Iris pigment epithelial cell (primary cell): ENCODE measurements at regions not wholly inside any gene's neighbourhood (a gene's known extent, or its start where the extent isn't known, plus 50 kb on each side); places are given as distances from the start of the nearest gene placed in this dataset.
"Not testable (repeated sequence)": the region's sequence is repeated elsewhere in the genome, so short reads cannot be mapped to it uniquely, and the experiment has no call there.

Experiments
- DNase-seq: peaks from one replicate; pipeline ENCODE4 v3.0.0-alpha.2; 2011; ENCODE audit warnings: low read depth

DNA sequence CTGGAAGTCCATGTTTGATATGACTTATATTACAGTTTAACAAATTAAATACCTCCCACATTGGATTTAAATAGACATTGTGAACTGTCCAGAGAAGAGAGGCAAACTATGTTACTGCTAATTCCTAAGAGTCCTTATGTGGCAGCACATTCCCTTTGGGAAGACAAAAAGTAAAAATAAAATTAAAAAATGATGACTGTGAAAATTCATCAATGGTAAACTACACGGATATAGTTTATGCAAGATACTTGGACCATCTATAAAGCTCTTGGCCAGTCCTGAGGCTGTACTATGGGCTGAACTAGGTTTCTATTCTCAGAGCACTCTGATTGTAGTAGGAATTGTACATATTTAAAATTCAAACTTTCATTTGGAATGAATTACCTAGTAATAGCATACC, 206.4 kb downstream of the LRRK2 start:
- no peak for DNase-seq

DNA sequence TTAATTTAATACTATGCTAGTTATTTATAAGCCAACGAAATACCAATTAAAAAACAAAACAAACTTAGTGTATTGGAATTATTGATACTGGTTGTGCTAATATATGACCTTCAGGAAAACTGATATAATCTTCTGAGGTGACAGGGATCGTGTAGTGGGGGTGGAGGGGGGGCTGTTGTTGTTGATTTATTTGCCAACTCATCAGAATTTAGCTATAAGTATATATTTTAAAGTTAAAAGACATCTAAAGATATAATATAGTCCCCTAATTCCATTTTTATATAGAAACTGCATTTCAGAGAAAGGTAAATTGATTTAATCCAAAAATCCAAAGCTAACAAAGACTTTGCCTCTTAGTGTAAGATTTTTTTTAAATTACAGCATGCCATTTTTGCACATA, 210.5 kb downstream of the LRRK2 start:
- no peak for DNase-seq

DNA sequence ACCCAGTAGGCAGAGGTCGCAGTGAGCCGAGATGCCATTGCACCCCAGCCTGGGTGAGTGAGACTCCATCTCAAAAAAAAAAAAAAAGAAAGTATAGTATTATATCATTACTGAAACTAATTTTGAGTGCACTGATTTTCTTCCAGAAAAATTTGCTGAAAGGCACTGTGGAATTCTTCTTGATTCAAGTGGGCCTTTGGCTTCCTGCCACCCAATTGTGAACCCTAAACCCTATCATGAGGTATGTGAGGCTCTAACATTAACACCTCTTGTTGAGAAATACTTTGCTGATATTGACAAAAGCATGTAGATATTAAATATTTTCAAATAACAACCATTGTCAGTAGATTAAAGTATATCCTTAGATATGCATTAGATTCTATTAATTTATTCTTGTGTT, 211.2 kb downstream of the LRRK2 start:
- no peak for DNase-seq

DNA sequence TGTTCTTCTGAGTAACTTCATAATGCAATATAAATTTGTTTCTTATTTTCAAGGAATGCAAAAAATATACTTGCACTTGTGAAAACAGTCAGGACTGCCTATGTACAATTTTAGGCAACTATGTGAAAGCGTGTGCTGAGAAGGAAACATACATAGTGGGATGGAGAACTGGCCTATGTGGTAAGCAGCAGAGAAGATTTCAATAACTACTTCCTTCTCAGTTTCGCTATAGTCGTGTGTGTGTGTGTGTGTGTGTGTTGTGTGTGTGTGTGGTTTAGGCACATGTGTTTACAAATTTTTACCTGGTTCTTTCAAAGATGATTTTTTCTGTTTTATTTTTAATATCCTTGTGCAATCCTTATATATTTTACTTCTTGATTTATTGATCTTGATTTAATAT, 211.8 kb downstream of the LRRK2 start:
- DNase-seq = no peak

DNA sequence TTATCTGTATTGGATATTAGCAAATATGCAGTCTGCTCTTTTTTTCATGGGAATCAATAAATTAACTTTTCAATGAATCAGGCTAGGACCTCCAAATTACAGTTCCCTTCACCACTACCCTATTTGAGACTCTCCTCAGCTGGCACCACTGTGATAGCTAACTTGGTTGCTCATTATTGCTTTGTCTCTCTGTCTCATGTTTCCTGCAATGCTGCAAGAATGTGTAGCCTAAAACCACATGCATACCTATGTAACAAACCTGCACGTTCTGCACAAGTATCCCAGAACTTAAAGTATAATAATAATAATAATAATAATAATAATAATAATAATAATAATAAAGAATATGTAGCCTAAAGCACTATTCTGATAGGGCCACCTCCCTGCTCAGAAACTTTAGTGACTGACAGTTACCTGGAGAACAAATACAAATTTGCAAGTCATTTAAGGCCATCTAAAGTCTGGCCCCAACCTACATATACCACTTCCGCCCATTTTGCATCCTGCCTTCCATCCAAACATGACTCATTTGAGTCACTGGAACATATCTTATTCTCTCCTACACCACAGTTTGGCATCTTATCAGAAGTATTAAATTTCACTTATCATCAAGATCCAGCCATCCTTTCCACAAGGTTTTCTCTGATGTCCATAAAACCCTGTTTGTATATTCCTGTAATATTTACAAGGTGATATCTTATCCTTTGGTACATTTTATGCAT, 215.1 kb downstream of the LRRK2 start:
- peak; percentile 0 for DNase-seq

DNA sequence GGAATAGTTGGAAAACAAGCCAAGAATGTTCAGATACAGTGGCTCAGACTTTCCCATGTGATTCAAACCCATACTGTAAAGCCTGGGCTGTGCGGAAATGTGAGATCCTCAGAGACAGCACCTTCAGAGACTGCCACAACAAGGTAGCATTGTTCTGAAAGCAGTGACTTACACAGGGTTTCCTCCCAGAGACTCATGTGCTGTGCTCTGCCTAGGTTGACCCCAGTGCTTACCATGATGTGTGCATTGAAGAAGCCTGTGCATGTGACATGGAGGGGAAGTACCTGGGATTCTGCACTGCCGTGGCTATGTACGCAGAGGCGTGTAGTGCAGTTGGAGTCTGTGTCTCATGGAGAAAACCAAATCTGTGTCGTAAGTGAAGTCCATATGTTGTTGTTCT, 219.4 kb downstream of the LRRK2 start:
- DNase-seq = no peak

DNA sequence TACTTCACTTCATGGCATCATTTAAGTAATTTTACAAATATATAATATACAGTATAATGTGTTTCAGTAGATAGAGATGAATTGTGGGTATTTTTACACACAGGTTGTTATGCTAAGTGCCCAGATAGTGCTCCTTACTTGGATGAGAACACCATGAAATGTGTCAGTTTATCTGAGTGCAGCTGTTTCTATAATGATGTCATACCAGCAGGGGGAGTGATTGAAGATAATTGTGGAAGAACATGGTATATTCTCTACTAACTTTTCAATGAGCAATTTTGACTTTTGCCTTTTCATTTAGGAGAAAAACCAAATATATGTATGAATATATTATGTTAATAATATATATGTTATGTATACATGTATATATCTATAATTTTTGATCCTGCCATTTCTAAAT, 221.6 kb downstream of the LRRK2 start:
- DNase-seq = peak; percentile 7

DNA sequence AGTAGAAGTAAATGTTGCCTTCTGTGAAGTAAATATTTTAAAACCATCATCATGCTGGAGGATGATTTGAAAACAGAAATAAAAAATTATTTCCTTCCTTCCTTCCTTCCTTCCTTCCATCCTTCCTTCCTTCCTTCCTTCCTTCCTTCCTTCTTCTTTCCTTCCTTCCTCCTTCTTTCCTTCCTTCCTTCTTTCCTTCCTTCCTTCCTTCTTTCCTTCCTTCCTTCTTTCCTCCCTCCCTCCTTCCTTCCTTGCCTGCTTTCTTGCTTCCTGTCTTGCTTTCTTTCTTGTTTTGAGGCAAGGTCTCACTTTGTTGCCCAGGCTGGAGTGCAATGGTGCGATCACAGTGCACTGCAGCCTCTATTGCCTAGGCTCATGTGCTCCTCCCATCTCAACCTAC, 223.7 kb downstream of the LRRK2 start:
- not testable (repeated sequence) for DNase-seq

DNA sequence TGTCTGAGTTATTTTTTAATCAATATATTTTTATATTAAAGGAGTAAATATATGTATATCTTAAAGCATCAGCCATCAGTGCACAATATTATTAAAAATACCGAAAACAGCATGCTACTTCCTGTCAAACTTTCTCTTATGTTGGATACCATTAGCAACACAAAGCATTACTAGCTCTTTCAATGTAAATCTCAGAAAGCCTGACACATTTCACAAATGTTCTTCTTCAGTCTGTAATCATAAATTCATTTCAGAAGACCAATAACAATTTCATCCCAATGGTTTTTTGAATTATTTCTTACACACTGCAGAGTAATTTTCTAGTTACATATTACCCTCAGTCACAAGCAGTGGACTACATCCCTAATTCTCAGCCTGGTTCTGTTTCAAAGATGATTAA, 226.9 kb downstream of the LRRK2 start:
- no peak for DNase-seq

DNA sequence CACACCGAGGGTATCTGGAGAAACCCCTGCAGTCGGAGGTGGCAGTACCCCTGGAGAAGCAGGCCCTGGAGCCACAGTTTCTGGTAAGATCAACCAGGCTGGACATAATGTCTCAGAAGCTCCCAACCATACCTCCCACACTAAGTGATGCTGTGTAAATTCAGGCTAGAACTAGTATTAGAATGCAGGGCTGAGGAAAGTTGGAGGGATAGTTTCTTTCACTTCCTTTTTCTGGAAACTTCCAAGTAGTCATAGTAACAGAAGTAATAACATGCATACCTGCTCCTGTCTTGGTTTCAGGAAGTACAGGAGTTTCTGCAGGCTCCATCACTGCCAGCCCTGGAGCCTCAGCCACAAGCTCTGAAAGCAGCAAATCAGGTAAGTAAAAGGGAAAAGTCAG, 228.1 kb upstream of the CNTN1 start:
- DNase-seq = no peak

DNA sequence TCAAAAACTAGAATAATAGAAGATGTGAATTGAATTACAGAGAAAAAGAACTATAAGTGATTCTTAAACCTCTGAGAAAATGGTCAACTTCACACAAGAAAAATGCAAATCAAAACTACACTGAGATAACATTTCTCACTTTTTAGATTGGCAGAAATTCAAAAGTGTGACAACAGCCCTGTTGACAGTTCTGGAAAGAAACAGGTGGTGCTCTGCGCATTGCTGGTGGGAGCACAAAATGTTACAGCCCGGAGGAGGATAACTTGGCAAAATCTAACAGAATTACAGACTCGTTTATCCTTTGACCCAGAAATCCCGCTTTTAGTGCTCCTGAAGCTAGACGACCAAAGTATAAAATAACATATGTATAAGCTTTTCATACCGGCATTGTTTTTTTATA, 222.5 kb upstream of the CNTN1 start:
- no peak for DNase-seq

DNA sequence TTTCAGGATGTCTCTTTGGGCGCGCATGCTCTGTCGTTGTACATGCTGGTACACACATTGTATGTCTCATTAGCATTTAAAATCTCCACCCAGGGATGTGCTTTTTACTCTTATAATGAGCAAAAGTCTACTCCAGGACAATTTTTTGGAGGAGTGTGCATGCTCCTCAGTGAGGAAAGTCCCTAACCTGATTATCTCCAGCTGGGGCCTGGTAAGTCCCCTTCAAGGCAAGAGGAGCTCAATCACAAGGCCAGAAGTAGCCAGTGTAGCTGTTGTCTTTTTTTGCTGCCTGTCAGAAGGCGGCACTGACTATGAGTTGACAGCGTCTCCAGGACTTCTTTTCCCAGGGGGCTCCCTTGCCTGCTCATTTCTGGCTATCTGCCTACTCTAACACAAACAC, 218.3 kb upstream of the CNTN1 start:
- DNase-seq = no peak

DNA sequence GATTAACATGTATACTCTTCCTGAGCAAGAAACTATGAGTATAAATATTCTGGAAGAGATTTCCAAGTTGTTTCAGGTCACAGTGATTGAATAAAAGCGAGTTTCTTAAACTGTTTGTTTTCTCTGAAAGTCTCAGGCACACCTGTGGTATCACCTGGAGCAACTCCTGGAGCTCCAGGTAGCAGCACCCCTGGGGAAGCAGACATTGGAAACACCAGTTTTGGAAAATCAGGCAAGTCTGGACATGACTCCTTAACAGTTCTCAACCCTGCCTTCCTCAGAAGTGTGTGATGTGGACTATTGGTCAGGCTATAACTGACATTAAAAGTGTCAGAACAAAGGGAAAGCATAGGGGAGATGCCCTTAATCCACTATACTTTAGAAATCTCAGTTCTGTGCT, 217.6 kb upstream of the CNTN1 start:
- no peak for DNase-seq

DNA sequence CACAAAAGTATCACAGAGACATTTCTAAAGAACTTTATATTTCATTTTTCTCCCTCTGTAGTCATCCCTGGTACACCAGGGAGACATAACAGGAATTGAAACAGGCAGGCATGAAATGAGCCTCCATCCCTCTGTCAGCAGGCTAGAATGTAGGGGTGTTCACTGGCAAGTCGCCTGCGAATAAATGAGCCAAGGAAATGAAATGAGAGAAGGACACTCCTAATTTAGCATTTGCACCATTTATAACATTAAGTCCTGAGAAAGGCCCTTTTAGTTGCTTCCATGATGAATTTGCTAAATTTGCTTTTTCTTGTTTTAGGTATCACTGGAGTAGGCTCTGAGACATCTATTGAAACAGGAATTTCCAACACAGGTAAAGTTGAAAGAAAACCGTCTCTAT, 192.4 kb upstream of the CNTN1 start:
- no peak for DNase-seq

DNA sequence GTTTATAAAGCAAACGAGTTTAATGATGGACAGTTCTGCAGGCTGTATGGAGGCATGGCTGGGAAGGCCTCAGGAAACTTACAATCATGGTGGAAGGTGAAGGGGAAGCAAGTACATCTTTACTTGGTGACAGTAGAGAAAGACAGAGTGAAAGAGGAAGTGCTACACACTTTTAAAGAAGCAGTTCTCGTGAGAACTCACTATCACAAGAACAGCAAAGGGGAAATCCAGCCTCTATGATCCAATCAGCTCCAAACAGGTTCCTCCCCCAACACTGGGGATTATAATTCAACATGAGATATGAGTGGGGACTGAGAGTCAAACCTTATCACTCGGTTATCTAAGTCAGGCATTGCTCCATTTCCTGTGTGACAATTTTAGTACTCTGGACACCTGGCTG, 189.9 kb upstream of the CNTN1 start:
- DNase-seq = no peak

DNA sequence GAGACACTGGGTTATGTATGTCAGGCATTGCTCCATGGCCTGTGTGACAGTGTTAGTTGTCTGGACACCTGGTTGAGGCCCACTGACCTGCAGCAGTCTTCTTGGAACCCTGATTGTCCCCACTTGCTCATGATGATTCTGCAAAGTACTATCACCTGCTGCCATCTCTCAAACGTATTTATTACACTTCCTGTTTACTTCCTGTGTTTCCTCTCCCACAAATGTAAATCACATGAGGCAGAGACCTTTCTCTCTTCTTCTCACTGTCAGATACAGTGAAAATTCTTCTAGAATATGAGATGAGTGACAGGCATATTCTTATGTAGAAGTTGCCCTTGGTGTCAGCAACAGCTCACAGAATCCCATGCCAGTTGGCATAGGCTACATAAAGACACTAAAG, 186.9 kb upstream of the CNTN1 start:
- DNase-seq = no peak

DNA sequence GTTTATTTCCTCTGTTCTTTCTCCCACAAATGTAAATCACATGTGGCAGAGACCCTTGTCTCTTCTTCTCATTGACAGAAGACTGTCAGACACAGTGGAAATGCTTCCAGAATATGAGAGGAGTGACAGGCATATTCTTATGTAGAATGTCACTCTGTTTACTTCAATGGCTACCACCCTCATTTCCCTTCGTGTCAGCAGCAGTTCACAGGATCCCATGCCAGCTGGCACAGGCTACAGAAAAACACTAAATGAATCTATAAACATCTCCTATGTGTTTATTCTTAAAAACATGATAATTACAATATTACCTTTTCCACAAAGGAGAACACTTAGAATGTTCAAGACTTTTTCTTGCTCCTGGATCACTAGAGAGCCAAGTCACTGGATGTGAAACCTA, 183.8 kb upstream of the CNTN1 start:
- DNase-seq = no peak

DNA sequence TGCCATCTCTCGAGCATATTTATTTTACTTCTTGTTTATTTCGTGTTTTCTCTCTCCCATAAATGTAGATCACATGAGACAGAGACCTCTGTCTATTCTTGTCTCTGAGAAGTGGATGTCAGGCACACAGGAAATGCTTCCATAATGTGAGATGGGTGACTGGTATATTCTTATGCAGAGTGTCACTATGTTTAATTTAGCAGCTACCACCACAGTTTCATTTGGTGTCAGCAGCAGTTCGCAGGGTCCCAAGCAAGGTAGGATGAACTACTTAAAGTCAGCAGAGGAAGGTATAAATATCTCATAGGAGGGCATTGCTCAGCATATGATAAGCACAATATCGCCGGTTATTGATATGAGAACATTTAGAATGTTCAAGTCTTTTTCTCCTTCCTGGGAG, 180.9 kb upstream of the CNTN1 start:
- no peak for DNase-seq

DNA sequence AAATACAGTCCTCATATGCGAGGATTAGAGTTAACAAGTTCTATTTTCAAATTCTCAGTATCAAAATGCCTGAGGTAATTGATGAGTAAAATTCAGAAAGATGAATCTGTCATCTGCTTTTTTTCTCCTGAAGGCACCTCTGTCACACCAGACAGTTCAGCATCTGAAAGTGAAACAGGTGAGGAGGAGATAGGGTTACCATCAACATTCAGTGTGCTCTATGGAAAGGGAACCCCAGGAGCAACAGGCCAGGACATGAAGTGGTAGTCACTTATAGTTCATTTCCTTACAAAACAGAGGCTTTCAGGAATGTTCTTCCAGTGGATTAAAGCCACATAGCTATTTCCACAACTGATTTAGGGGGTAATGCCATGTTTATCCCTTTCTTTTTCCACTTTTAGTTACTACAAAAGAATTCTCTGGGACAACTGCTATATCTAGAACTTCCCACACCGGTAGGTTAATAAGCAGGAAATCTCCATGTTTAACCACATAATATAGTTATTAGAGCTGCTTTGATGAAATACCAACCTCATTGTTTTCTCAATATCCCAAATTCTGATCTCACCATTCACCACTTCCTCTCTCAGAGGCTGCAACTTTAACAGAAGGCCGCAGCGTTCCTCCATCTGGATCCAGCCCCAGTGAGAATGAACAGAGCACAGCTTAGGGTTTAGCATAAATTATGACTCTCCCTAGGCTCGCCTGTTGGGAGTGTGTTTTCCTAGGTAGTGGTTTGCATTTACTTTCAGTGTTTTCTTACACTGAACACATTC, 177.0 kb upstream of the CNTN1 start:
- DNase-seq = no peak

DNA sequence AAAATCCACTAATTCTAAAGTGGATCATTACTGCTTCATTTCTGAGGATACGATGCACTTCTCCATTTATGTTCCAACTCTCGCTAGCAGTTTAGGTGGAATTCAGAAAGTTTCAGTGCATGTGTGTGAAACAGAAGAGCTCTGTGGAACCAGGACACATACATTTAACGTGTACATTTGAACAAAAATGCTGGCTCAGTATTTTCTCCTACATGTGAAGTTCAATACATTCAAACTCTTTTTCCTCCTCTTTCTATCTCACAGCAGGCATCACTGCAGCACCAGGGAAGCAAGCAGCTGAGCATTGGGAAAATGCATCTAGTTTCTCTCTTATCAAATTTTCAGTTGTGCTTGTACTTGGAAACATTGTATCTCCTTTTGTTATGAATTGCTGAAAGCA, 169.4 kb upstream of the CNTN1 start:
- no peak for DNase-seq

DNA sequence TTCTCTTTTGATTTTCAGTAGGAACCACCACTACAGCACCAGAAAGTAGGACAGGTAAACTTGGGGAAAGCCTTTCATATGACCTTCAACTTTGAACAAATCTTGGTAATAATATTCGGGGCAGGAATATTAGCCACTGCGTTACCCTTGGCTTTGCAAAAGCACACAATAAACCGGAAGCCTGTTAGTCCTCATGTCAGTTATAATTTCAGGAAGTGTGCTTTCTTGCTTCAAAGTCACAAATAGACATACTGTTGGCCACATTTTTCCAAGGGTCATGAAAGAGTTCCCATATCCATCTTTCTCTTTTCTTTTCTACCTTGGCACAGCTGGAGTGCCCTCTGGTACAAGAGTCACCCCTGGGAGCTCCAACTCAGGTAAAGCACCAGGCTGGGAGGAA, 167.2 kb upstream of the CNTN1 start:
- no peak for DNase-seq

DNA sequence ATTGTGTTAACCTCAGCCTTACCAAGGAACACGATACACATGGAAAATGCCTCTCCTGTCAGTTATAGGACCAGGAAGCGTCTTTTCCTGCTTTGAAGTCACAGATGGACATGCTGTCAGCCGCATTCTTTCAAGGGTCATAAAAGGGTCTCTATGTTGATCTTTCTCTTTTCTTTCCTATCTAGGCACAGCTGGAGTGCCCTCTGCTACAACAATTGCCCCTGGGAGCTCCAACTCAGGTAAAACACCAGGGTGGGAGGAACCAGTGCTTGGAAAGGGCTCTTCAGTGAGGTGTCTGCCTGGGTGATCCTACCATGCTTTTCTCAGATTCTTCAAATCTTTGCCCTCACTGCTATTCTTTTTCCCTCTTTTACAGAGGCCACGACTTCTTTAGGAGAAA, 157.4 kb upstream of the CNTN1 start:
- DNase-seq = no peak

DNA sequence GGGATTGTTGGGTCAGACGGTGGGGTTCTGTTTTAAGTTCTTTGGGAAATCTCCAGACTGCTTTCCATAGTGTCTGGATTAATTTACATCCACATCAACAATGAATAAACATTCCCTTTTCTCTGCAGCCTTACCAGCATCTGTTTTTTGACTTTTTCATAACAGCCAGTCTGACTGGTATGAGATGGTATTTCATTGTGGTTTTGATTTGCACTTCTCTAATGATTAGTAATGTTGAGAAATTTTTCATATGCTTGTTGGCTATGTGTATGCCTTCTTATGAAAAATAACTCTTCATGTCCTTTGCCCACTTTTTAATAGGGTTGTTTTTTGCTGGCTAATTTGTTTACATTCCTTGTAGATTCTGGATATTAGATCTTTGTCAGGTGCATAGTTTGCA, 140.8 kb upstream of the CNTN1 start:
- DNase-seq = no peak

DNA sequence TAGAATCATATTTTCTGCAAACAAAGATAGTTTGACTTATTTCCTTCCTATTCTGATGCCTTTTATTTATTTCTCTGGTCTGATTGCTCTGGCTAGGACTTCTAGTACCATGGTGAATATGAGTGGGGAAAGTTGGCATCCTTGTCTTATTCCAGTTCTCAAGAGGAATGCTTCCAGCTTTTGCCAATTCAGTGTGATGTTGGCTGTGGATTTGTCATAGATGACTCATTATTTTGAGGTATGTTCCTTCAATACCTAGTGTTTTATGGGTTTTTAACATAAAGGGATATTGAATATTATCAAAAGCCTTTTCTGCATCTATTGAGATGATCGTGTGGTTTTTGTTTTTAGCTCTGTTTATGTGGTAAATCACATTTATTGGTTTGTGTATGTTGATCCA, 139.4 kb upstream of the CNTN1 start:
- peak; percentile 0 for DNase-seq
